Thoracic aorta (tissue), 2 donors: ENCODE measurements at regions not wholly inside any gene's neighbourhood (a gene's known extent, or its start where the extent isn't known, plus 50 kb on each side); places are given as distances from the start of the nearest gene placed in this dataset.

Experiments
- ATAC-seq: fragments of 150-250 bp; one replicate; pipeline ENCODE4 v1.8.0; 2017; ENCODE audit warnings: low read depth; ENCODE audit not compliant: insufficient number of reproducible peaks, low FRiP score
- DNase-seq: peaks from one replicate; pipeline ENCODE4 v3.0.0-alpha.2; 2020; ENCODE audit warnings: low spot score
- H3K27ac ChIP-seq, 2 donors: fragments of 200-600 bp; sonication (generic); 1 replicate in 1 of 2; 2 replicates in 1 of 2; pipeline ENCODE4 v1.5.1; 2016; ENCODE audit warnings: mild to moderate bottlenecking in 2 of 2, moderate library complexity in 2 of 2
- H3K27me3 ChIP-seq: fragments of 200-600 bp; sonication (generic); replicated peaks from 2 replicates; pipeline ENCODE4 v1.6.0; 2016; ENCODE audit warnings: mild to moderate bottlenecking; ENCODE audit not compliant: insufficient read depth
- H3K36me3 ChIP-seq: fragments of 200-600 bp; sonication (generic); one replicate; pipeline ENCODE4 v1.5.1; 2016
- H3K4me1 ChIP-seq, 2 donors: fragments of 200-600 bp; sonication (generic); 1 replicate in 1 of 2; 2 replicates in 1 of 2; pipeline versions ENCODE4 v1.5.1 to v1.6.0; 2016; ENCODE audit warnings: low read depth in 2 of 2, mild to moderate bottlenecking in 1 of 2; ENCODE audit not compliant: control insufficient read depth in 1 of 2
- H3K4me3 ChIP-seq: fragments of 200-600 bp; sonication (generic); 2 replicates; pipeline ENCODE4 v1.5.1; 2016; ENCODE audit warnings: mild to moderate bottlenecking
- H3K9me3 ChIP-seq: fragments of 200-600 bp; sonication (generic); 2 replicates; pipeline ENCODE4 v1.5.1; 2016
- CTCF ChIP-seq: fragments of 200-600 bp; sonication (generic); IDR thresholded peaks from one replicate; pipeline ENCODE4 v1.5.1; 2019; ENCODE audit warnings: antibody characterized with exemption

- ATAC-seq (no peak), DNase-seq (no peak)
- no peak overlapping the region for H3K27ac ChIP-seq
- no peaks in the 10 kb centered on the region for H3K27me3 ChIP-seq
- H3K4me1 ChIP-seq: peaks cover 5 to 23% of the 10 kb centered on the region in 2 donors
- no peak overlapping the region for H3K4me3 ChIP-seq
- TF ChIP-seq CTCF: no peak
- H3K9me3 ChIP-seq: no peaks in the 10 kb centered on the region
- H3K36me3 ChIP-seq: no peaks in the 10 kb centered on the region
Observed at GRCh38 chr2:219998714-219999227, 371.3 kb downstream of the SLC4A3 start.

- no peak for ATAC-seq
- Histone ChIP-seq H3K4me1 (peaks cover 5 to 23% of the 10 kb centered on the region in 2 donors), H3K36me3 (no peaks in the 10 kb centered on the region), H3K27ac (no peak overlapping the region), H3K4me3 (no peak overlapping the region), H3K27me3 (no peaks in the 10 kb centered on the region), H3K9me3 (no peaks in the 10 kb centered on the region)
- TF ChIP-seq CTCF: no peak
- DNase-seq: no peak
Observed at GRCh38 chr2:220000080-220000479, 372.6 kb downstream of the SLC4A3 start.

GRCh38 chr2:220000586-220000985 is 373.2 kb downstream of the SLC4A3 start:
- no peak for TF ChIP-seq CTCF
- Histone ChIP-seq H3K36me3 (no peaks in the 10 kb centered on the region), H3K27ac (no peak overlapping the region), H3K4me3 (no peak overlapping the region), H3K27me3 (no peaks in the 10 kb centered on the region), H3K9me3 (no peaks in the 10 kb centered on the region), H3K4me1 (peaks cover 5 to 23% of the 10 kb centered on the region in 2 donors)
- ATAC-seq (no peak), DNase-seq (no peak)

GRCh38 chr2:220001751-220002150 is 374.3 kb downstream of the SLC4A3 start:
- Histone ChIP-seq H3K36me3 (no peaks in the 10 kb centered on the region), H3K27me3 (no peaks in the 10 kb centered on the region), H3K4me1 (peaks cover 5 to 23% of the 10 kb centered on the region in 2 donors), H3K27ac (no peak overlapping the region), H3K9me3 (no peaks in the 10 kb centered on the region), H3K4me3 (no peak overlapping the region)
- TF ChIP-seq CTCF: no peak
- no peak for DNase-seq
- ATAC-seq: no peak

- no peak for TF ChIP-seq CTCF
- H3K4me1 ChIP-seq: peaks cover 5 to 23% of the 10 kb centered on the region in 2 donors
- no peaks in the 10 kb centered on the region for H3K9me3 ChIP-seq
- H3K27ac ChIP-seq: no peak overlapping the region
- no peak overlapping the region for H3K4me3 ChIP-seq
- no peaks in the 10 kb centered on the region for H3K36me3 ChIP-seq
- H3K27me3 ChIP-seq: no peaks in the 10 kb centered on the region
- no peak for DNase-seq
- no peak for ATAC-seq
Observed at GRCh38 chr2:220002251-220002650, 374.8 kb downstream of the SLC4A3 start.
